ENCODE measurements at regions not wholly inside any gene's neighbourhood (a gene's known extent, or its start where the extent isn't known, plus 50 kb on each side); places are given as distances from the start of the nearest gene placed in this dataset.

DNA sequence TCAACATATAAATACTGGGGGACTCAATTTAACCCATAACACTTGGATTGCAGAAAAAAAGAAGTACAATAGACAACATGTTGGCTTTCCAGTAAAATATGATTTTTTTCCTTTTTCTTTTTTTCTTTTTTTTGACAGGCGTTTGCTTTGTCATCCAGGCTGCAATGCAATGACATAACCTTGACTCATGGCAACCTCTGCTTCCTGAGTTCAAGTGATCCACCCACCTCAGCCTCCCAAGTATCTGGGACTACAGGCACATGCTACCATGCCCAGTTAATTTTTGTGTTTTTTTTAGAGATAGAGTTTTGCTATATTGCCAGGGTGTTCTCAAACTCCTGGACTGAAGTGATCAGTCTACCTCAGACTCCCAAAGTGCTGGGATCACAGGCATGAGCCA lies 1512.0 kb upstream of the PRMT6 start:
- Histone ChIP-seq H2AFZ (no peak overlapping the region), H3K27me3 (ENCODE audit: insufficient read depth, low read depth) (no peaks in the 10 kb centered on the region), H3K9me3 (ENCODE audit: insufficient read depth, low read depth) (no peaks in the 10 kb centered on the region), H3F3A (ENCODE audit: insufficient read depth, low read depth) (no peaks in the 10 kb centered on the region), H3K4me2 (no peak overlapping the region), H3K9me2 (ENCODE audit: insufficient read depth) (no peaks in the 10 kb centered on the region), H3K27ac (no peak overlapping the region), H3K79me2 (ENCODE audit: low read depth) (no peaks in the 10 kb centered on the region), H3K36me3 (ENCODE audit: low read depth) (no peaks in the 10 kb centered on the region), H4K20me1 (ENCODE audit: insufficient read depth) (no peaks in the 10 kb centered on the region), H3K4me1 (replicated peaks; ENCODE audit: insufficient read depth) (no peaks in the 10 kb centered on the region), H3K4me3 (no peak overlapping the region)
- ChIA-PET CTCF (no interaction called here), POLR2A (ENCODE audit: unreplicated experiment) (no interaction called here)
- DNase-seq: no peak
- BruUV-seq (replicated peaks): no TSS peak
- TF ChIP-seq, protein P1, sequence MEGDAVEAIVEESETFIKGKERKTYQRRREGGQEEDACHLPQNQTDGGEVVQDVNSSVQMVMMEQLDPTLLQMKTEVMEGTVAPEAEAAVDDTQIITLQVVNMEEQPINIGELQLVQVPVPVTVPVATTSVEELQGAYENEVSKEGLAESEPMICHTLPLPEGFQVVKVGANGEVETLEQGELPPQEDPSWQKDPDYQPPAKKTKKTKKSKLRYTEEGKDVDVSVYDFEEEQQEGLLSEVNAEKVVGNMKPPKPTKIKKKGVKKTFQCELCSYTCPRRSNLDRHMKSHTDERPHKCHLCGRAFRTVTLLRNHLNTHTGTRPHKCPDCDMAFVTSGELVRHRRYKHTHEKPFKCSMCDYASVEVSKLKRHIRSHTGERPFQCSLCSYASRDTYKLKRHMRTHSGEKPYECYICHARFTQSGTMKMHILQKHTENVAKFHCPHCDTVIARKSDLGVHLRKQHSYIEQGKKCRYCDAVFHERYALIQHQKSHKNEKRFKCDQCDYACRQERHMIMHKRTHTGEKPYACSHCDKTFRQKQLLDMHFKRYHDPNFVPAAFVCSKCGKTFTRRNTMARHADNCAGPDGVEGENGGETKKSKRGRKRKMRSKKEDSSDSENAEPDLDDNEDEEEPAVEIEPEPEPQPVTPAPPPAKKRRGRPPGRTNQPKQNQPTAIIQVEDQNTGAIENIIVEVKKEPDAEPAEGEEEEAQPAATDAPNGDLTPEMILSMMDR (conservative IDR thresholded peaks at IDR 0.05): no peak
- intact Hi-C loops (cut with micrococcal nuclease; ENCODE audit: unreplicated experiment): no loop called here

DNA sequence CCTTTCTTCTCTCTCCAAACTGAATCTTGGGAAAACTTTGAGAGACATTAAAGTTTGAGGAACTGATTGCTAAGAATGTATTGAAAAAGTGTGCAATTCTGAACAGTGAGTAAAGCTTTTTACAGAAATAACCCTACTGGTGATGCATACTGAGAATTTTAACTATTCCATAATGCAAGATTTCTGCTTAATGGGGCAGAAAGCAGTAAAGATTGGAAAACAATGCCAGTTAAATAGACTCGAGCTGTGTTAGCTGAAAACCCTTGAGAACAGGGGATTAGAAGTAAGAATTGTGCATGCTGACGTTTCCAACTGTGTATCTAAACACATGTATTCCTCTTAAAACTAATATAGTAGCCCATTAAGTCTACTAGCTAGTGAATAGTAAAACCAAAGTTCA lies 1500.2 kb upstream of the PRMT6 start:
- no peak for DNase-seq
- no peaks in the 10 kb centered on the region for H3K36me3 ChIP-seq (ENCODE audit: low read depth)
- H3K27me3 ChIP-seq (ENCODE audit: insufficient read depth, low read depth): no peaks in the 10 kb centered on the region
- 0 out of 2 replicates have a peak, but pooled peaks cover 1% of the 10 kb centered on the region for H3K9me2 ChIP-seq (ENCODE audit: insufficient read depth)
- BruUV-seq (replicated peaks): no TSS peak
- H3K27ac ChIP-seq: no peak overlapping the region
- H3K9me3 ChIP-seq (ENCODE audit: insufficient read depth, low read depth): peaks cover 4% of the 10 kb centered on the region; the same call in 1 of the 2 replicates
- H3F3A ChIP-seq (ENCODE audit: insufficient read depth, low read depth): no peaks in the 10 kb centered on the region
- no peak overlapping the region for H3K4me3 ChIP-seq
- POLR2A ChIA-PET (ENCODE audit: unreplicated experiment): no interaction called here
- no peak overlapping the region for H2AFZ ChIP-seq
- H3K79me2 ChIP-seq (ENCODE audit: low read depth): no peaks in the 10 kb centered on the region
- TF ChIP-seq, protein P1 (conservative IDR thresholded peaks at IDR 0.05): no peak
- no peak for TF ChIP-seq EZH2 (IDR thresholded peaks at IDR 0.05; ENCODE audit: low read depth)
- H3K4me2 ChIP-seq: no peak overlapping the region
- intact Hi-C loops (cut with micrococcal nuclease; ENCODE audit: unreplicated experiment): no loop called here
- no peaks in the 10 kb centered on the region for H4K20me1 ChIP-seq (ENCODE audit: insufficient read depth)
- no peaks in the 10 kb centered on the region for H3K4me1 ChIP-seq (replicated peaks; ENCODE audit: insufficient read depth)
- CTCF ChIA-PET: no interaction called here

DNA sequence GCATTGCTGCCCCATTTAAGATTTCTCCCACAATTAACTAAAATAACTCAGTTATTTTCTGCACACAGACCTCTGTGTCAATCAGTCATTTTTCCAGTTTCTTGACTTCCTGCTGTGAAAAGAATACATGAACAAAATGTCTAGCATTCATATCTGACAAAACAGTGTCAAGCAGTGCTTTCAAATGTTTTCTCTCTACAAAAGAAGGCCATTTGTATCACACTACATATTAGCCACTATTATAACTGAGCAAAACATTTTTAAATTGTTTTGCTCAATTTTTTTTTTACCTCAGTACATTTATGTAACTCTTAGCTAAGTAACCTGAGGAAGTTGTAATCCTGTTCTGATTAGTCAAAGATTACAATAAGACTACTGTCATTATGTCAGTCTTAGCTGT lies 1498.5 kb upstream of the PRMT6 start:
- BruUV-seq (replicated peaks): no TSS peak

More for the DNA sequence above, 1498.5 kb upstream of the PRMT6 start:
- ChIA-PET POLR2A (ENCODE audit: unreplicated experiment) (no interaction called here), CTCF (no interaction called here)
- H3F3A ChIP-seq (ENCODE audit: insufficient read depth, low read depth): no peaks in the 10 kb centered on the region
- no peak for DNase-seq
- no peak overlapping the region for H3K27ac ChIP-seq
- 0 out of 2 replicates have a peak, but pooled peaks cover 4% of the 10 kb centered on the region for H3K9me2 ChIP-seq (ENCODE audit: insufficient read depth)
- no peaks in the 10 kb centered on the region for H3K27me3 ChIP-seq (ENCODE audit: insufficient read depth, low read depth)
- no peaks in the 10 kb centered on the region for H3K4me1 ChIP-seq (replicated peaks; ENCODE audit: insufficient read depth)
- no peaks in the 10 kb centered on the region for H3K36me3 ChIP-seq (ENCODE audit: low read depth)
- no peak overlapping the region for H2AFZ ChIP-seq
- H4K20me1 ChIP-seq (ENCODE audit: insufficient read depth): no peaks in the 10 kb centered on the region
- H3K4me3 ChIP-seq: no peak overlapping the region
- no peak overlapping the region for H3K4me2 ChIP-seq
- TF ChIP-seq, protein P1 (conservative IDR thresholded peaks at IDR 0.05): no peak
- TF ChIP-seq EZH2 (IDR thresholded peaks at IDR 0.05; ENCODE audit: low read depth): no peak
- peaks cover 4% of the 10 kb centered on the region for H3K9me3 ChIP-seq (ENCODE audit: insufficient read depth, low read depth)
- intact Hi-C loops (cut with micrococcal nuclease; ENCODE audit: unreplicated experiment): no loop called here
- no peaks in the 10 kb centered on the region for H3K79me2 ChIP-seq (ENCODE audit: low read depth)

All from PC-9 (cell line).